Erythroblast (primary cell): ENCODE measurements at regions not wholly inside any gene's neighbourhood (a gene's known extent, or its start where the extent isn't known, plus 50 kb on each side); places are given as distances from the start of the nearest gene placed in this dataset.
A peak's percentile ranks its signal among the peaks of the same experiment; 100 is the strongest.

ENCODE experiments used
- DNase-seq, 2 experiments: peaks; one replicate each; lab custom pipeline; 2025; lab: John Stamatoyannopoulos, UW
- GATA1 ChIP-seq: IDR thresholded peaks from 2 replicates; pipeline ENCODE4 v1.6.1; 2011; ENCODE audit warnings: low read depth, mild to moderate bottlenecking, control low read depth, low read length, moderate library complexity
- POLR2A ChIP-seq: IDR thresholded peaks from 2 replicates; pipeline ENCODE4 v1.6.1; 2011; ENCODE audit warnings: mild to moderate bottlenecking, low read length

DNA sequence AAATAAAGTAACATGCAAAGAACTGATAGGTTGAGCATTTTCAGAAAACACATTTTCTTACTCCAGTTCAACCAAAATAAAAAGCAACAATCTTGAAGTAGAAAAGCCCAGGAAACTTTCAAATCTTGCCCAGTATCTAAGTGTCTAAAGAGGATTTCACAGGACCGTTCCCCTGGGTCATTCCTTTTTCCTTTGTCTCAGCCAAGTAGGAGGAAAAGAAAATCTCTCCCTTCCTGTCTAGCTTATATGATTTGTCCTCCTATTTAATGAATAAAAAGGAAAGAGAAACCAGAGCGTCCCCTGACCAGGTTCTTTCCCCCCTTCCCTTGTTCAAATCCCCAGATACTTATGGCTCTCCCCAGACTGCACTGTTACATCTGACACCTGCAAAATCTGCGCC is 248.0 kb downstream of the KCTD12 start:
- no peak for TF ChIP-seq POLR2A
- no peak for TF ChIP-seq GATA1
- no peak for DNase-seq

DNA sequence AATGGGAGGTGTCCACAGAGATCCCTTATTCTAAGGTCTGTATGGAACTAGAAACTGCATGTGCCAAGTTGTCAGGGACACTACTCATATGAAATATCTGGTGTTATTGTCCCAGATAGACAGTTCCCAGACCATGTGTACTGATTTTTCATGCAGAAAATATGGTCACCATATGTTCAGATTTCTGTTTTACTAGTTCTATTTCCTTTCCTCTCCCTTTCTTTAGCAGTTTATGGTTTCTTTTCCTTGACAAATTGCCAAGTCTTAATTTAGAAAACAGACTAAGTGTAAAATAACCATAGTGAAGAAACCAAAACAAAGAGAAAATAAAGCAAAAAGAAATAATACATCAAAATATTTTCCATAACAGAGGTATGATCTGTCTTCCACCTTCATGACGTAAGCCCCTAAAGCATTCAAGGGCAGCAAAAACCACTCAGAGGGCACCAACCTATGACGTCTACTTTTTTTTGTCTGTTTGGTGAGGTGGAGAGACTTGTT is 248.5 kb downstream of the KCTD12 start:
- no peak for TF ChIP-seq GATA1
- no peak for TF ChIP-seq POLR2A
- DNase-seq: no peak

DNA sequence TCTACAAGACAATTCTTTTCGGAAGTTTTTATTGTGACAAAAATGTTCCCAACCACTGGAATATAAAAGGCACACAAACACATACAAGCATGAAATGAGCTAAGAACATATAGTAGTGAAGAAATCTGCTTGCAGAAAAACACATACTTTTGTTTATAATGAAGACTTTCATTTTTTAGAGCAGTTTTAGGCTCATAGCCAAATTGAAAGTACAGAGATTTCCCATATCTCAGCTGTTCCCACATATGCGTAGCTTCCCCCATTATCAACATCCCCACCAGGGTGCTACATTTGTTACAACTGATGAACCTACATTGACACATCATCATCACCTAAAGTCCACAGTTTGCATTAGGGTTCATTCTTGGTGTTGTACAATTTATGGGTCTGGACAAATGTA is 249.4 kb downstream of the KCTD12 start:
- DNase-seq: no peak
- TF ChIP-seq GATA1 (no peak), POLR2A (no peak)

DNA sequence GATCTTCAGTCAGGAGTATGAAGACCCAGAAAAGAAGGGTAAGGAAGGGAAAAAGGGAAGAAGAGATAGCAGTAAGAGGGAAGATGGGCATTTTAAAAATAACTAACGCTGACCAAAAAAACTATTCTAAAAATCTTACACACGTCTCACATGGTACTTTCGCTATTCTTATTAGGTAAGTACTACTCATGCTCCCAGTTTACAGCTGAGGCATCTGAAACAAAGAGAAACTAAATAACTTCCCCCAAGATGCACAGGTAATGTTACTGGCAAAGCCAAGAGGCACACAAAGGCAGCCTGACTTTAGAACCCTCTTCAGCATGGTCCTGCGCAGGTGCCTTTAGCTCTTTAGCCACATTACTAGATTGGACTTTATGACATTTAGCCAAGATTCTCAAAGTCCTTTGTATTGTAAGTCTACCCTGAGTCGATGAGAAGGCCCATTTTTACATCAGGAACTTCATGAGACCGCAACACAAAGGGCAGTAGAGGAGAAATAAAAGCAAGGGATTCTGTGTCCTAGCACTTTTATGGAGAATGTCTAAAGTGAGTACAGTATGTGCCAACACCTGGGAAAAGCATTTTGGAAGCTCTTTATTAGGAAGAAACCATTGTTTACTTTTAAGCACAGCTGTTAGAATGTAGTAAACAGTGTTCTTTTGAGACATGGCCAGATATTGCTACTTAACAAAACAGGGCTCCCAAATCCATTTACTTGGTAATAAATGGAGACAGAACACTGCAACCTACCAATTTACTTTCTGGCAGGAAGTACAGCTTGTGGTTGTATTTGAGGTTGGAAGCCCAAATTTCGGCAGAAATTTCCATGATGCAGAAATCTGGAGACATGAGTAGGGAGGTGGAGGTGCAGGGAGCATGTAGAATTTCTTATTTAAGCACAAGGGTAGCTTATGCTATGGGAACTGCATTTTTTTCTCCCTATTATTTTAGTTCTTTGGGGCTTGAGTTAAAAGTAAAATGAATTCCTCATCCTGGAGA is 250.7 kb downstream of the KCTD12 start:
- no peak for DNase-seq
- TF ChIP-seq POLR2A (no peak), GATA1 (no peak)

DNA sequence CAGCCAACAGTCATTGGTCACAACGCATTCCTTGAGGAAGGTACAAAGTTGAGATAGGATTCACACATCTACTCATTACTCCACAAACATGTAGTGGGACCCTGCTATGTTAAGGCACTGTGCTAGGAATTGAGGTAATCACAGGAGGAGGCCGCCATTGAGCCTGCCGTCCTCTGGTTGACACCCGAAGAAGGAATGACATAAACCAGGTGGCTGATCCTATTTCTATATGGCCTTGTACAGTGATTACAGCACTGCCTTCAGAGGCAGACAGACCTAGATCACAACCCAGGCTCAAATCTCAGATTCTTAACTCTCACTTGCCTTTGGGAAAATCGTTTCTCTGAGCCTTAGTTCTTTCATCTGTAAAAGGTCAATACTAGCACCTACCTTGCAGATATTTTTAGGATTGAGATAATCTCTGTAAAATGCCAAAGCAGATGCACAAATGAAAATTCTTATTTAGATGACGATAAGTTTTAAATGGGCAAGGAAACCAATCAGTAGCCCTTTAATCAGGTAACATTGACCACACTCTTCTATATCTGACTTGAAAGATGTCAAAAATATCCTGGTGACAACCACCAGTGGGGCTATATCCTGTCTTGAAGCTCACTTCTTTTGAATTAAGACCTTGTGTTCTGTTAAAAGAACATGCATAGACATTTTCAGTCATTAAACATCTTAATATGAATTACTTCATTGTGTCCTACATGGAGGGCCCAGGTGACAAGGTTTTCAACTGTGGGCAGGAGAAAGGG is 251.6 kb downstream of the KCTD12 start:
- DNase-seq: no peak
- TF ChIP-seq GATA1 (no peak), POLR2A (no peak)

DNA sequence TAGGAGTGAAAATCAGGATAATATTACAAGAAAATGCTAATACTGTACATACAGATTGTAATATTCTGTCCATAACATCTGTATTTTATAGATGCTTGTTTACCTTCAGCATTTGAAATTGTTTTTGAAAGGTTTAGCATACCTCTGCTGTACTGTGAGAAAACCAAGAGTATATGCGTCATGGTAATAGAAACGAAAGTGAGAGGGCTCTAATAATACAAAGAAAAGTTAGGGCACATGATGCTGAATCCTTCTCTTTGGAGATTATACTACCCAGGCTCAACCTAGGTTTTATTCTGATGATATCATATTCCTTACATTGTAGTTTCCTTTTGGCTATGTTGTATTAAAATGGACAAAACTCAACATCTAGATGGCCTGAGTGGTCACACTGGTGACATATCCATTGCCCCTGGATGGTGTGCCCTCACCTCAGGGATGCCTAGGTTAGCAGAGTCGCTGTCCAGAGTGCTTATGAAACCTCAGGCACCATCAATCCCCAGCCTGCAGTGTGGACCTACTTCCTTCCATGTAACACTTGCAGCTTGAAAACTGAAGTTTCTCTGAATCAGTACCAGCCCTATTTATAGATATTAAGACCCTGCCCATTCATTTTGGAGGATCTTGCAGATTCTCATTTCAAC is 253.7 kb downstream of the KCTD12 start:
- TF ChIP-seq POLR2A: no peak
- no peak for TF ChIP-seq GATA1
- DNase-seq: no peak

DNA sequence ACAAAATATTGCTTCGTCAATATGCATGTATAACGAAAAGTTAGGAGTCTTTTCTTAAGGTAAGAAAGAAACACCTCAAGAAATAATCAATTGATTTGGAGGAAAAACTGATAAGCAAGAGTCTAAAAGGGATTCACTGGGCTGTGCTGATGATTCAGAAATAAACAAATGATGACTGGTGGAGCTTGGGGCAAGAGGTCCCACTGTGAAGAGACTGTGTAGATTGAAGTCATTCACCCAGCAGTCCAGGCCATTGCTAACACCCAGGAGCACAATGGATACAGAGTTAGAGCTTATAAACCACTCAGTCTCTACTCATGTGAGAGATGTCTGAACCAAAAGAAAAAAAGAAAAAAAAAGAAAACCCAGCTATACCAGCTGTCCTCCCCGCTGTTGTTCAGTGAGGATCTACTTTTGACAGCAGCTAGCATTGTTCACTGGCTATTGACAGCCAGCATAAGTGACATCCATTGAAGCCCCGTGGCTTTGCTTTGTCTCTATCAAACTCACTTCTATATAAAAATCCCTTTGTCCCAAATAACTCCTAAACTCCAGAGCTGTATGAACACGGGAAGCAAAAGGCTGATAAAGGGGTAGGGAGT is 255.5 kb downstream of the KCTD12 start:
- TF ChIP-seq GATA1 (no peak), POLR2A (no peak)
- DNase-seq: no peak

DNA sequence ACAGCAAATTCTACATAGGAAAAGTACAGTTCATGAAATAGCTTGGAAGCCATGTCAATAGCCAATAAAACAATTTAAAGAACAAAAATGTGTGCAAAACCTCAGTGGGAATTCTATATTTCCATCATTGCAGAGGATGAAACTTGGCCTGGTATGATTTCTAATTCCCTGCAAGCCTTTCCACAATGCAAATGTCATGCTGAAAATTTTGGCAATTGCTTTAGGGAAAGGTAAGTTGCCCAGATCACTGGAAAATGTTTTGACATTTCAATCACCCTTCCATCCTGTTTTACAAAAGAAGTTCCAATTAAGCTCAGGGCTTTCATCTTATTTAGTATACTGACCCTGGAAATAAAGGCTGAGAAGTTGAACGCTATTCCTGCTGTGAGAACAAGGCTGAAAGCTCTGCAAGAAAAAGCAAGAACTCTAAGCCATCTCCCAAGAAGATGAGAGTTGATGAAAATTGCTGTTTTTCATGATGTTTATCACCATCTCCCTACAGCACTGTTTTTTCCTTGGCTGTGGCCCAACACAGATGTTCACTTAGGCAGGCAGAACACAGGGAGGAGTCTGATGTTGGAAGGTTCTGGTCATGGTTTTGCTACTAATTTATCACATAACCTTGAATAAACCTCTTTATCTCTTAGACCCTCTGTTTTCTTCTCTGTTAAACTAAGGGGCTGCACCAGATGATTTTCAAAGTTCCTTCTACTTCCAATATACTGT is 263.7 kb downstream of the KCTD12 start:
- peak; percentile 42 to 72 for DNase-seq
- TF ChIP-seq POLR2A (no peak), GATA1 (no peak)

DNA sequence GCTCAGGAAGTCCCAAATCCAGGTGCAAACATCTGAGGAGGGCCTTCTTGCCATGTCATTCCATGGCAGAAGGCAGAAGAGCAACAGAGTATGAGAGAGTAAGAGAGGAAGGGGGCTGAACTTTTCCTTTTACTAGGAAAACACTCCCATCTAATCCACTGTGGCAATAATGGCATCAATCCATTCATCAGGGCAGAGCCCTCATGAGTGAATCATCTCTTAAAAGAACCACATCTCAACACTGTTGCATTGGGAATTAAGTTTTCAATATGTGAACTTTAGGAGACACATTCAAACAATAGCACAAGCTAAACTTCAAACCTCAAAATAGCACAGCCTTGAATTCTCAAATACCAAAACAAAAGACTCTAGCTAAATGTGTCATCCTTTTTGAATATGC is 264.5 kb downstream of the KCTD12 start:
- TF ChIP-seq POLR2A: no peak
- TF ChIP-seq GATA1: no peak
- no peak for DNase-seq

DNA sequence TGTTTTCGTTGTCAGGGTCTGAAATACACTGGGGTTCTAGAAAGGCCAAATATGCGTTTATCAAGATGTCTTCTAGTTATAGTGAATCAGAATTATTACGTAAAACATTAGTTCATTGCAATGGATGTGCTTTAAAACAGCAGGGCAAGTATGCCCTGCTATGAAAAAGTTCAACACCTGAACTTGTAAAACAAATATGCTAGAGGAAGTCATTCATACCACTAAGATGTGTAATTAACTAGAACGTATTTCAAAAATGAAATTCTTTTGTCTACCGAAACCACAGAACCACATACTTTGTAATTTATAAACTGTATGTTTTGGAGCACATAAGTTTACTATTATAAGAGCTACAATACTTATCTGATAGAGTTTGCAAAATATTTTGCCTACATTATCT is 266.2 kb downstream of the KCTD12 start:
- TF ChIP-seq GATA1: no peak
- TF ChIP-seq POLR2A: no peak
- no peak for DNase-seq

DNA sequence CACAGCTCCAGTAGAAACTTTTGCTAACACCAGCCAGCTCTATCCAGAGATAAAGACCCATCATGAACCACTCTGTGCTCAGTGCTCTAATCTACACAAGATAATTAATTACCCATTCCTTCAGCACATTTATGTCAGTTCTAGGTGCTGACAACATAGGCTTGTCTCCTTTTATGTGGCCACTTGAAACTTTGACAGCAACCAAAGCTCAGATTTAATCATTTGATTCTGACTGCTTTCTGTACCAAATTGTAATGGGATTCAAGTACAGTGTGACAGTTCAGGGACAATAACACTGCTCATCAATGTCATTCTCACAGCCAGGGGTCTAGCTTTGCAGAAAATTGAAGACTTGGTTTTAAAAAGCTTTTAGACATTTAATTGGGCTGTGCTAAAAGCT is 266.6 kb downstream of the KCTD12 start:
- no peak for DNase-seq

DNA sequence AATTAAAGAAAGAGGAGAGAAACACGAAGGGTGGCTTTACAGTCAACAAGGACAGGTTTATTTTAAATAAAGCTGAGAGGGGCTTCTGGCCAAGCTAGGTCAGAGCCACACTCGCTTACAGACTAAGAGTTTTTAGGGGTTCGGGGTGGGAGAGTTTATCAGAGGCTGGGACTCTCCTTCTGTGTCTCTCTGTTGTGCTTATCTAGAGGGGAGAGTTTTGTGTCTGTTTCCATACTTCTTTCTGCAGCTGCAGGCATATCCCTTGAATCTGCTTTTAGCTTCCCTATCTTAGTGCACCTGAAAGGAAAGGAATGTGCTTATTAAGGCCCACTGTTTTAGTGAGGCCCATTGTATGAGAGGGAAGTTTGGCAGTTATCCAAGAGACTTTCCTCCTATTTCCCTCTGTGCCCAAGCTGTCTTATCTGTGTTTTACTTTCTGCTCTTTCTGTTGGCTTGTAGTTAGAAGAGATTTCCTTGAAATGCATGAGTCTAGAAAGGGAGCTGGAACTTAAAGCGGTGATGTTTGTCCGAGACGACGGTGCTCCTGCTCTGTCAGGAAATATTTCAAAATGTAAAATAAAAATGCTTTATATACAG is 275.3 kb downstream of the KCTD12 start:
- TF ChIP-seq POLR2A (no peak), GATA1 (no peak)
- DNase-seq: no peak

More for the DNA sequence above, 266.6 kb downstream of the KCTD12 start:
- TF ChIP-seq GATA1 (no peak), POLR2A (no peak)

DNA sequence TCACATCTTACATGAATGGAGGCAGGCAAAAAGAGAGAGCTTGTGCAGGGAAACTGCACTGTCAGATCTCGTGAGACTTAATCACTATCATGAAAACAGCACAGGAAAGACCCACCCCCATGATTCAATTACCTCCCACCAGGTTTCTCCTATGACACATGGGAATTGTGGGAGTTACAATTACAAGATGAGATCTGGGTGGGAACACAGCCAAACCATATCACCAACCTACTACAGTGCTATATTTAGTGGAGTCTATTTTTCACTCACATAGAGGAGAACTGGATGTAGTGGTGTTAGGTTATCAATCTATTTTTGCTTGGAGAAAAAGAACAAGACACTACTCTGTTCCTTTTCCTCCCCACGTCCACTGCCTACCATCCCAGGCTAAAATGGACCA is 276.6 kb downstream of the KCTD12 start:
- TF ChIP-seq POLR2A (no peak), GATA1 (no peak)
- no peak for DNase-seq
